Natural killer cell (primary cell): ENCODE measurements at regions not wholly inside any gene's neighbourhood (a gene's known extent, or its start where the extent isn't known, plus 50 kb on each side); places are given as distances from the start of the nearest gene placed in this dataset.

Experiments
- ATAC-seq, 3 donors: fragments of 150-1000 bp in 2 of 3; fragments of 200-7000 bp in 1 of 3; cut with Tn5 transposase; 1 replicate in 1 of 3; 2 replicates in 2 of 3; pipeline ENCODE4 v1.10.0; 2021; ENCODE audit warnings: mild to moderate bottlenecking in 2 of 3, moderate library complexity in 2 of 3
- DNase-seq, 2 donors: peaks; one replicate each; pipeline versions ENCODE4 v3.0.0 to v3.0.0-alpha.2; 2013 to 2021; ENCODE audit warnings: mixed read lengths in 1 of 2
- H3K27ac ChIP-seq: one replicate; pipeline ENCODE4 v1.5.1; 2013; ENCODE audit warnings: mild to moderate bottlenecking, low read length
- H3K27me3 ChIP-seq: one replicate; pipeline ENCODE4 v1.6.1; 2013; ENCODE audit warnings: low read length; ENCODE audit not compliant: control insufficient read depth, insufficient read depth
- H3K36me3 ChIP-seq: one replicate; pipeline ENCODE4 v1.6.1; 2013; ENCODE audit warnings: low read length; ENCODE audit not compliant: control insufficient read depth, insufficient read depth
- H3K4me1 ChIP-seq: one replicate; pipeline ENCODE4 v1.6.1; 2013; ENCODE audit warnings: low read length; ENCODE audit not compliant: control insufficient read depth, insufficient read depth
- H3K4me3 ChIP-seq: one replicate; pipeline ENCODE4 v1.5.1; 2013; ENCODE audit warnings: low read length
- H3K9me3 ChIP-seq: one replicate; pipeline ENCODE4 v1.6.1; 2013; ENCODE audit warnings: low read length; ENCODE audit not compliant: control insufficient read depth, insufficient read depth
- H3K27ac Mint-ChIP-seq, 2 donors: one replicate each; pipeline ENCODE4 v1.8.0; 2022; ENCODE audit warnings: mild to moderate bottlenecking in 2 of 2, mixed read lengths in 2 of 2, moderate library complexity in 1 of 2
- H3K27me3 Mint-ChIP-seq, 2 donors: one replicate each; pipeline ENCODE4 v1.8.0; 2022; ENCODE audit warnings: low read depth in 2 of 2, mixed read lengths in 2 of 2
- H3K36me3 Mint-ChIP-seq: one replicate; pipeline ENCODE4 v1.8.0; 2022; ENCODE audit warnings: mixed read lengths
- H3K4me1 Mint-ChIP-seq, 2 donors: one replicate each; pipeline ENCODE4 v1.8.0; 2022; ENCODE audit warnings: mixed read lengths in 2 of 2
- H3K4me3 Mint-ChIP-seq: one replicate; pipeline ENCODE4 v1.8.0; 2022; ENCODE audit warnings: mild to moderate bottlenecking, moderate library complexity, mixed read lengths
- H3K9me3 Mint-ChIP-seq, 2 donors: one replicate each; pipeline ENCODE4 v1.8.0; 2022; ENCODE audit warnings: mixed read lengths in 2 of 2
- CTCF ChIP-seq: fragments of 200-600 bp; IDR thresholded peaks from one replicate; pipeline ENCODE4 v1.8.0; 2022; ENCODE audit warnings: antibody characterized with exemption
- WGBS: methylation state at CpG from one replicate; pipeline ENCODE4 v1.1.7; 2013; ENCODE audit warnings: missing lambda C conversion rate; ENCODE audit not compliant: insufficient coverage; 5-methylcytosine and 5-hydroxymethylcytosine counted together
- intact Hi-C: fragments of 100-400 bp; cut with micrococcal nuclease; formaldehyde crosslinking; loops from one replicate; pipeline ENCODE4 v1.14.2; 2022

GRCh38 chrX:6917666-6918065, 229.8 kb upstream of the STS start:
- Histone ChIP-seq H3K4me3 (no peak overlapping the region), H3K27me3 (no peaks in the 10 kb centered on the region), H3K9me3 (no peaks in the 10 kb centered on the region), H3K4me1 (no peaks in the 10 kb centered on the region), H3K27ac (no peak overlapping the region), H3K36me3 (no peaks in the 10 kb centered on the region)
- ATAC-seq (no peak), DNase-seq (no peak)
- no peaks in the 10 kb centered on the region for H3K36me3 Mint-ChIP-seq
- no peak overlapping the region for H3K4me3 Mint-ChIP-seq
- intact Hi-C loops: no loop called here
- peaks cover 0 to 3% of the 10 kb centered on the region in 2 donors for H3K9me3 Mint-ChIP-seq
- no peaks in the 10 kb centered on the region for H3K4me1 Mint-ChIP-seq
- 79% methylated on average over 6 of the region's 6 CpGs for WGBS
- H3K27ac Mint-ChIP-seq: no peak overlapping the region
- TF ChIP-seq CTCF: no peak
- H3K27me3 Mint-ChIP-seq: no peaks in the 10 kb centered on the region

- H3K36me3 Mint-ChIP-seq: no peaks in the 10 kb centered on the region
- H3K27ac Mint-ChIP-seq: no peak overlapping the region
- H3K27me3 ChIP-seq: no peaks in the 10 kb centered on the region
- no peak overlapping the region for H3K4me3 Mint-ChIP-seq
- no peak overlapping the region for H3K27ac ChIP-seq
- DNase-seq (no peak), ATAC-seq (no peak)
- no peaks in the 10 kb centered on the region for H3K36me3 ChIP-seq
- no peaks in the 10 kb centered on the region for H3K9me3 ChIP-seq
- H3K4me3 ChIP-seq: no peak overlapping the region
- no peak for TF ChIP-seq CTCF
- intact Hi-C loops: no loop called here
- peaks cover 9 to 11% of the 10 kb centered on the region in 2 donors for H3K9me3 Mint-ChIP-seq
- H3K4me1 Mint-ChIP-seq: no peaks in the 10 kb centered on the region
- no peaks in the 10 kb centered on the region for H3K4me1 ChIP-seq
- no peaks in the 10 kb centered on the region for H3K27me3 Mint-ChIP-seq
Measured at GRCh38 chrX:6910218-6910617, 237.3 kb upstream of the STS start.

GRCh38 chrX:6909396-6909795, 238.1 kb upstream of the STS start:
- no peak for TF ChIP-seq CTCF
- no peak overlapping the region for H3K4me3 ChIP-seq

GRCh38 chrX:6906608-6907007, 240.9 kb upstream of the STS start:
- 50% methylated on average over 1 of the region's 1 CpG for WGBS

More at GRCh38 chrX:6909396-6909795, 238.1 kb upstream of the STS start:
- H3K9me3 ChIP-seq: no peaks in the 10 kb centered on the region
- no peak for ATAC-seq
- H3K9me3 Mint-ChIP-seq: peaks cover 13% of the 10 kb centered on the region in 2 donors
- no peak overlapping the region for H3K4me3 Mint-ChIP-seq
- H3K27me3 ChIP-seq: no peaks in the 10 kb centered on the region
- no peak overlapping the region for H3K27ac ChIP-seq
- no peaks in the 10 kb centered on the region for H3K4me1 Mint-ChIP-seq
- H3K36me3 ChIP-seq: no peaks in the 10 kb centered on the region
- no peak for DNase-seq
- no peaks in the 10 kb centered on the region for H3K27me3 Mint-ChIP-seq
- intact Hi-C loops: no loop called here
- no peaks in the 10 kb centered on the region for H3K4me1 ChIP-seq
- H3K27ac Mint-ChIP-seq: no peak overlapping the region
- WGBS: 73% methylated on average over 2 of the region's 3 CpGs
- H3K36me3 Mint-ChIP-seq: no peaks in the 10 kb centered on the region

More at GRCh38 chrX:6906608-6907007, 240.9 kb upstream of the STS start:
- no peaks in the 10 kb centered on the region for H3K27me3 ChIP-seq
- Mint-ChIP-seq H3K27me3 (no peaks in the 10 kb centered on the region), H3K9me3 (peaks cover 9 to 10% of the 10 kb centered on the region in 2 donors), H3K36me3 (no peaks in the 10 kb centered on the region), H3K4me3 (no peak overlapping the region), H3K4me1 (no peaks in the 10 kb centered on the region), H3K27ac (no peak overlapping the region)
- TF ChIP-seq CTCF: no peak
- H3K36me3 ChIP-seq: no peaks in the 10 kb centered on the region
- H3K4me3 ChIP-seq: no peak overlapping the region
- ATAC-seq (no peak), DNase-seq (no peak)
- intact Hi-C loops: no loop called here
- H3K9me3 ChIP-seq: no peaks in the 10 kb centered on the region
- H3K4me1 ChIP-seq: no peaks in the 10 kb centered on the region
- no peak overlapping the region for H3K27ac ChIP-seq
